ENCODE measurements at regions not wholly inside any gene's neighbourhood (a gene's known extent, or its start where the extent isn't known, plus 50 kb on each side); places are given as distances from the start of the nearest gene placed in this dataset.
"Not testable (repeated sequence)": the region's sequence is repeated elsewhere in the genome, so short reads cannot be mapped to it uniquely, and the experiment has no call there.

DNA sequence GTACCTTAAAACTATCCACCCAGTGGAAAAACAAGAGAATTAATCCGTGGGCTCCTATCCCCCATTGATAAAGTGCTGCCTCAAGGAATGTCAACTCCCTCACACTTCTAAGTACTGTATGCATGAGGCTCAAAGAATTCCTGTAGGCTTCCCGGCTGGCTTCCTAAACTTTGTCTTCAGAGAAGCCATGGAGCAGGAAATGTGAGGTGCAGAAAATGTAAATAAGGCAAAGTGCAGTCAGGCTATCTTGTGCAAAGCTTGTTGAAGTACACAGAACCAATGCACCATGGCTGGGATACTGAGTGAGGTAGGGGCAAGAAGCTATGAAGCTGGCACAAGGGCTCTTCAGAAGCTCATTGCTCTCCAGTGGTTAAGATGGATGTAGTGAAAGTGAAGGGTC lies 611.0 kb downstream of the FSCB start:
- FAIRE-seq (no peak), DNase-seq (ENCODE audit: low spot score in 2 of 2) (no peak)

DNA sequence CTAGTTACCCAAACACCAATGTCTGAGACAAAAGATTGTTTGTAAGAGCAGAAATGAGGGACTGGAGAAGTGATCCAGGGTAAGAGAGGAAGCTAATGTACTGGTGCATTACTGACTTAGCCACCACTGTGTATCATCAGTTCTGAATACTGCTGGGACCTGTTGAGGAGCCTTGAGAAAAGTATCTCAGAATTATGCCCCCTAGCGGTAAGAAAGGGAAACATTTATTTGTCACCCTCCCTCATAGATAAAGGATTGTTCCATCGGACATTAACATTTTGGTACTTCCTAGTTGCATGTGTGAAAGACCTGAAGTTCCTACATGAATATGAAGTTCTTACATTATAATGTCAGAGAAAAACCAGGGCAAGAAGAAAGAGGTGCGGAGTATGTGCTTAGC lies 612.5 kb downstream of the FSCB start:
- no peak for FAIRE-seq

DNA sequence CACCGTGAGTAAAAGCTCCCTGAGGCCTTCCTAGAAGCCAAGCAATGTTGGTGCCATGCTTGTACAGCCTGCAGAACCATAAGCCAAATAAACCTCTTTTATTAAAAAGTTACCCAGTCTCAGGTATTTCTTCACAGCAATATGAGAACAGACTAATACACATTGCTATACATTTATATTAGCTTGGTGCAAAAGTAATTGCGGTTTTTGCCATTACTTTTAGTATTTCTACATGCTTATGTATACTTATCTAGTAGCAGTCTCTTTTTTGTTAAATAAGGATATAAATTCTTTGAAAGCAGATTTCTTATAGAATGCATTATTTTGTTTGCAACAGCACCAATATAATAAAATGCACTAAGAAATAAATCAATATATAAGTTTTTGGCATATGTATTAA lies 619.6 kb downstream of the FSCB start:
- no peak for FAIRE-seq
- no peak for DNase-seq (ENCODE audit: low spot score in 2 of 2)

More for the DNA sequence above, 612.5 kb downstream of the FSCB start:
- DNase-seq (ENCODE audit: low spot score in 2 of 2), result no peak

DNA sequence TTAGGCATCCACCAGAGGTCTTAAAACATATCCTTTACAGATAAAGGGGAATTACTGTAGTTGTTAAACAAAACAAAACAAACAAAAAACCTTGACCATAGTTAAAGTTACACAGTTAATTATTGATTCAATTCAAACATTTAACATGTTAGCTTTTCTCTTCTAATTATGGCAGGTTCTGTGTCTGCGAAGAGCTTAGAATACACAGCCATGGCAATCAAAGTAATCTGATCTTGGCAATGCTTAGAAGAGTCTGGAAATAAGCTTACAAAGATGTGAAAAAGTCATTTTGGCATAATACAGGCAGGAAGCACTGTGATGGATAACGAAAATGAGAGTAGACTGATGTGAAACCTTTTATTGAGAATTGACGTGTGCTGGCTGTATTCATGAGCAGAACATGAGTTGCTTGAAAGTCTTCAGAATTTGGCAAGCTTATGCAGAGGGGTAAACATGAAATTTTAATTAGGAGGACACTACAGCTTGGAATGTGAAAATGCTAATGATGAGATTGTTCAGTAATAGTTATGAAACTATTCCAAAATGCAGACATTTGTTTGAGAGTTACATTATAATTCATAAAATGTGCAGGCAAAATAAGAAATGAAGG lies 629.6 kb downstream of the FSCB start:
- DNase-seq (ENCODE audit: low spot score in 2 of 2), result no peak
- FAIRE-seq, result no peak

DNA sequence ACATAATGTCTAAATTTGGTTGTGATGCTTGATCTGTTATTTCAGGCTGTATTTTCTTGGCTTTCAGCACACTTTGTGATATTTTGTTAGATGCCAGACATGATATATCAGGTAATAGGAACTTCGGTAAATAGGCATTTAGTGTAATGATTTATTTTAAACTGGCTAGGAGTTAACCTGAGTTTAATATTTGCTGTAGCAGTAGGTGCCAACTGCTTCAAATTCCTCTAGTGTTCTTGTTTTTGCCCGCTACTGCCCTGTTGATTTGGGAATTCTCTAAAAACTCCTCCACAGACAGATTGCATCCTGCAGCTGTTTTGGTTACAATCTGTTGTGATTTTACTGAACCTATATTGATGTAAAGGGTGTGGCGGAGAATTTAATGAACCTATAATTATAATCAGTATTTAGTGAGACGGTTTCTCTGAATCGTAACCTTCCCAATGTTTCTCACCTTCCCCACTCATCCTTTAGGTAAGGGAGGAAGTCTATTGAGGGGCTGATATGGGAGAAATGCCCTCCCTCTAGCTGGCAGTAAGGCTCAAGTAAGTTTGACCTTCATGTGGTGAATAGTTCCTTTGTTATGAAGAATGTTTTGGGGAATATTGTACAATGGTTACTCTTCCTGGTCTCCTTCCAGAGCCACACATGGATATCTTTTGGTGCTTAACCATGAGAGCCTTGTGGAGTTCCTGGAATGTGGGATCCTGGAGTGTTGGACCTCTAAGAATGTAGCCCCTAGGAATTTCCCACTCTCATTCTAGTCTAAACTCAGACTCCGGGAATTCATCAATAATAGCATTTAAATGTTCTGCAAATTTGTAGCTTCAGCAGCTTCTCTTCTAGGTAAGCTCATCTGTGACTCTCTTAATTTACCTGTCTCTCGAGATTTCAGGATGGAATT lies 634.1 kb downstream of the FSCB start:
- FAIRE-seq (no peak), DNase-seq (ENCODE audit: low spot score in 2 of 2) (no peak)

DNA sequence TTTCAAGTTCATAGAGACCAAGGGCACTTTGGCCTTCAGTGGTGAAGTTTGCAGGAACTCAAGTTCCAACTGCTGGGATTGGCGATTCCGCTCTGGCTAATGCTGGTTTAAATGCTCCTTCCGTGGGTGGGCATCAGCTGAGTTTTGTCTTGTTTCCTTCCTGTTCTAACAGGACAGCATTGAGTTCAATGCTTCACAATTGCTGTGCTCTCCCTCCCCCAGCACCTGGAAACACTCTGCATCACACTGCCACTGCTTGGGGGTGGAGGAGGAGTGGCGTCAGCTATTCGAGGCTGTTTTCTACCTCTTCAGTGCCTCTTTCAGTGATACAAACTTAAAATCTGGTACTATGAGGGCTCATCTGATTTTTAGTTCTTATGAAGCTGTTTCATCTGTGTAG lies 634.9 kb downstream of the FSCB start:
- no peak for FAIRE-seq
- DNase-seq (ENCODE audit: low spot score in 2 of 2), result no peak

DNA sequence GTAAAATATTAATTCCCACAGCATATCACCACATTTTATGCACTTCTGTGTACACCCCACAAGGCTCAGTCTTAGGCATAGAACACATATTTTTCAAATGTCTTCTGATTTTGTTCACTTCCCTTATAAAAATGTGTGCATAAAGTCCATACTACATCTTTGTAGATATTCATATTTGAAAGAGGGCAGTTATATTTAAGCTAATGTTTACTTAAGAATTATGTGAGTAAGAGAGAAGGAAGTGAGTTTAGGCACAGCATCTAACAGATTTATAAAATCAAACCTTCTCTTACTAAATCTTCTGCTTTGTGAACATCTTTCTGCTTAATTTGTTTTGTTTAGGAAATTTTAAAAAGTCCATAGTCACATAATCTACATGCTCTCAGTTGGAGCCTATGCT lies 648.1 kb downstream of the FSCB start:
- DNase-seq (ENCODE audit: low spot score in 2 of 2) (no peak), FAIRE-seq (no peak)

DNA sequence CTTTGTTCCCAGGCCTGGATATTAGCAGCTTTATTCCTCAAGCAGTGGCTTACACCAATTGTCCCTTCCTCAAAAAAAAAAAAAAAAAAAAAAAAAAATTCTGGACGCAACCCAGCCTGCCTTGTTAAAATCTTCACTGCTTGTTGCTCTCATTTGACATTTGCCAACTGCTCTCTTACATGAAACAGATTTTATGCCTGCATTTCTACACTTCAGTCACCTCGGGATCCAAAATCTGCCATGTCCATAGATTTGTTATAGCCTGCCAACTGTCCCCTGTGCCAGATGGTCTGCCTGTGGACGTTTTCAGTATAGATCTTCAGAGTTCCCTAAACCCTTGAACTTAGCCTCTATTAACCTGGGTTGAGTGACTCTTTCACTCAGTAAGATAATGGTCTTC lies 651.5 kb downstream of the FSCB start:
- no peak for DNase-seq (ENCODE audit: low spot score in 2 of 2)
- no peak for FAIRE-seq

DNA sequence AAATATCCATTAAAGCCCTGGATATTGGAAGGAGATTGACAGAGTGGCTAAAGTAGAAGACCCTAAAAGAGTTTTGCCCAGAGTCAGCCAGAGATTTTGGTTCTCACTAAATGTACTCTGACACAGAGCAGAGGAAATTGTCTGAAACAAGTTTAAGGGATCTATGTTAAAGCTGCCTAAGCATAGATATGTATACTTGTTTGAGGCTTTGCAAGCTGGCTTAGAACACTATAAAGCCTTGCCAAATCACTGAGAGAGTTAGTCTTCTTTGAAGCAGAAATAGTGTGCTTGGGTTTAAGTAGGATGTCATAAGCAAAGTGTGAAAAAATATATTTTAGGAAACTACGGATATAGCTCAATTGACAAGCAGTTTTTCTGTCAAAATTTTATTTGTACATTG lies 653.5 kb downstream of the FSCB start:
- DNase-seq (ENCODE audit: low spot score in 2 of 2) (no peak), FAIRE-seq (no peak)

DNA sequence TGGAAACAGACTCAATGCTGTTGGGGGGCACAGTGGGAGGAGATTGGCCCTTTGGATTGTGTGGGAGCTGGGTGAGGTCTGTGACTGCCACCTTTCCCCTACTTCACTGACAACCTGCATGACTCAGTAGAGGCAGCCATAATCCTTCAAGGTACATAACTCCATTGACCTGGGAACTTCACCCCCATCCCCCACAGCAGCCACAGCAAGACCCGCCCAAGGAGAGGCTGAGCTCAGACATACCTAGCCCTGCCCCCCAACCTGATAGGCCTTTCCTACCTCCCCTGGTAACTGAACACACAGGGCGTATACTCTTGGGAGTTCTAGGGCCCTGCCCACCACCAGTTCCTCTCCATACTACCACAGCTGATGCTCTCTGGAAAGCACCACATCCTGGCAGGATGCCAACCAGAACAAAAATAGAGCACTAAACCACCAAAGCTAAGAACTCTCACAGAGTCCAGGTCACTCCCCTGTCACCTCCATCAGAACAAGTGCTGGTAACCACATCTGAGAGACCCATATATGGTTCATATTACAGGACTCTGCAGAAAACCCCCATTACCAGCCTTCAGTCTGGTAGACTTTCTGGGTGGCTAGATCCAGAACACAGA lies 703.9 kb downstream of the FSCB start:
- FAIRE-seq, result no peak
- DNase-seq (ENCODE audit: low spot score in 2 of 2), result no peak

DNA sequence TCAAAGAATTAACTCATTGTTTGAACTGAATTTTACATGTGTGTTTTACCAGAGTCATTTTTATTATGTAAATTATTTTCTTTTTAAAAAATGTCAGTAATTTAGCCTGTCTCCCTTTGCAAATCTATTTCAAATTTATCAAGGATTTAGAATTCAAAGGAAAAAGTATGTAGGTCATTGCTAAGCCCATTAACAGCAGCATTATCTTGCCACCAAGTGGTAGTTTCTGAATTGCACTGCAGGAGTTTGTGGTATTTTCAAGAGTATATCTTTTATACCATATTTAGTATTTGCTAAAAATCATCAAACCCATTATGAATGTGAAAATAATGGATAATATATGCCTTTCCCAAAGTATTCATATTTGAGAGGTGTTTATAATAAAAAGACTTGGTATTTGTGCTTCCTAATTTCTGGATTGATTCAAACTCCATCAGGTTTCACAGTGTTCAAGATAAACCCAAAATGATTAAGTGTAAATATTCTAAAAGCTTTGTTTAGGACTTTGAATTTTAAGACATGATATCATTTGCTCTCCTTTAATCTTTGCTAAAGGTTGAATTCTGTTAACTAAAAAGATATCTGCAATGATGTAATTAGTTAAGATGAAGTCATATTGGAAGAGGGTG lies 711.4 kb downstream of the FSCB start:
- peak in 1 of 2 donors; percentile 1 for DNase-seq (ENCODE audit: low spot score in 2 of 2)
- peak; percentile 34 for FAIRE-seq

DNA sequence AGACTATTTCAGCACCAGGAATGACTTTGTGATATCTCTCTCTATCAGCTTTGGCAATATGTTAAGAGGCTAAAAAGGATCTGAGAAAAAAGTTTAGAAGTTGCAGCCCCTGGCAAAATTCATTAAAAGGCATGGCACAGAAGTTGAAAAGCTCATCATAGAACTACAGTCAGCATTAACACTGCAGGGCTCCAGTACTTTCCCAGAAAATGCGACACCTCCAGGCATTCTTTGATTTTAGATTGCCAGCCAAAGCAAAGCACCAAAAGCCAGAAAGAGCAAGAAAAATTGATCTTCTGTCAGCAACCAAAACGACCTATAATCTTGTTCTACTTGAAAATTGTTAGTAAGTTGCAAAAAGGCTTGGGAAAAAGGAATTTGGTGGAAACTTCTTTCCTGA lies 713.5 kb downstream of the FSCB start:
- DNase-seq (ENCODE audit: low spot score in 2 of 2) (no peak), FAIRE-seq (no peak)

DNA sequence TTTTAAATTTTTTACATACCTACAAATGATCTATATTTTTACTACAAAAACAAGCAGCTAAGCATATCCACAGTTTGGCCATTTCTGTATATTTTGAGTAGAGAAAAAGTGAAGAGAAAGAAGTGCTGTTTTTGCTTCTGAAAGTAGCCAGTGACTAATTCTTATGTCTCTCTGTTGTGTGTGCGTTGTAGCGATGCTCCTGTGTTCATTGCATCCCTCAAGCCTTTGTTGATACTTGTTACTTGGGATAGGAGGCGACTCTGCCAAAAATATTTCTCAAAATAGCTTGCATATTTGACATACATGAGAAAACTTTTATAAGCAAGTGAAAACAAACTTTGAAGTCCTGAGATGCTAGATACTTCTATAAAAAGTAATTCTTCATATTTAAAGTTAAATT lies 714.1 kb downstream of the FSCB start:
- DNase-seq (ENCODE audit: low spot score in 2 of 2), result no peak
- no peak for FAIRE-seq

DNA sequence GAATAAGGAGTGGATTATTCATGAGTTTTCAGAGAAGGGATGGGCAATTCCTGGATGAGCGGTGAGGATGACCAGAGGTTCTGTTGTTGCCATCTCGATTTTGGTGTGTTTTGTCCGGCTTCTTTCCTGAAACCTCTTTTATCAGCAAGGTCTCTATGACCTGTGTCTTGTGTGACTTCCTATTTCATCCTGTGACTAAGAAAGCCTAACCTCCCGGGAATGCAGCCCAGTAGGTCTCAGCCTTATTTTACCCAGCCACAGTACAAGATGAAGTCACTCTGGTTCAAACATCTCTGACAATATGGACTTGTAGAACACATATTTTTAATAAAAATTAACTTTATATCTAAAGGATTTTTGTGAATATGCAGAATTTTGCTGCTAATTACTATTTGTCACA lies 716.4 kb downstream of the FSCB start:
- no peak for DNase-seq (ENCODE audit: low spot score in 2 of 2)

DNA sequence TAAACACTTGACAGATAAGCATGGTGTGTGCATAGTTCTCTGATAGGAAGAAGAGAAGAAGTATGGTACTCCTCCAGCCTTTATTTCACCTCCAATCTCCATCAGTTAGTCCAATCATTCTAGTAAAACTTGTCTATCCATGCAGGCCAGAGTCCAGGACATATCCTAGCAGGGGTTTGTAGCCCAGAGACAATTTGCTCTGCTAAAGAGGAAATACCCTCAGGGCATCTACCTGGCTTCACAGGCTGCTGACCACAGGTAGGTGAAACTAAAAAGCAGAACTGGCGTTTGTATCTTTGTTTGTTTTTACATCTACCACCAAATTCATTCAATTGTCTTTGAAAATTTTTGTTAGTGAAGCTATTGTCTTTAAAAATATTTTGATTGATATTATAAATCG lies 717.6 kb downstream of the FSCB start:
- DNase-seq (ENCODE audit: low spot score in 2 of 2) (no peak), FAIRE-seq (peak; percentile 21)

More for the DNA sequence above, 716.4 kb downstream of the FSCB start:
- FAIRE-seq, result no peak

DNA sequence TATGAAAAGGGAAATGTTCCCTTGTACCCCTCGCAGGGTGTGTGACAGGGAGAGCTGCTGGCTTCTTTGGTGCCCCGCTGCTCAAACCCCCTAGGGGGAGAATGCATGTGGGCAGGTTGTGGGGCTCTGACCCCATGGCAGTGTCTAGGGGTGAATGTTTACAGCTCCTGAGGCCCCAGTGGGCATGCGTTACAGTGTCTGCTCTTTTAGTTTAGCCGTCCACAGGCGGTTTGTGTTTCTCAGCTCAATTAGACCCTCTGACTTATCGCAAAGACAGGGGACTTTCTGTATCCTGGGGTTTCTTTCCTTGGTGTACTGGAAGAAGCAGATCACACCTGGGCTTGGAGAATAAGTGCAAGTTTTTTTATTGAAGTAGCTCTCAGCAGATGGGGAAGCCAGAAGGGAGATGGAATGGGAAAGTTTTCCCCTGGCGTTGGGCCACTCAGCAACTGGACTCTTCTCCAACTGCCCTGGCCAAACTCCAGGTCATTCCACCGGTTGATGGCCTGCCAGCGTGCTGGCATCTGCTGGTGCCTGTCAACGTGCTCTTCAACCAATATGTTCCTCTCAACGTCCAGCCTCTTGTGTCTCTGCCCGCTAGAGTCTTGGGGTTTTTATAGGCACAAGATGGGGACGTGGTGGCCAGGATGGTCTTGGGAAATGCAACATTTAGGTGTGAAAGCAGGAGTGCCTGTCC lies 720.9 kb downstream of the FSCB start:
- DNase-seq (ENCODE audit: low spot score in 2 of 2) (no peak), FAIRE-seq (no peak)

DNA sequence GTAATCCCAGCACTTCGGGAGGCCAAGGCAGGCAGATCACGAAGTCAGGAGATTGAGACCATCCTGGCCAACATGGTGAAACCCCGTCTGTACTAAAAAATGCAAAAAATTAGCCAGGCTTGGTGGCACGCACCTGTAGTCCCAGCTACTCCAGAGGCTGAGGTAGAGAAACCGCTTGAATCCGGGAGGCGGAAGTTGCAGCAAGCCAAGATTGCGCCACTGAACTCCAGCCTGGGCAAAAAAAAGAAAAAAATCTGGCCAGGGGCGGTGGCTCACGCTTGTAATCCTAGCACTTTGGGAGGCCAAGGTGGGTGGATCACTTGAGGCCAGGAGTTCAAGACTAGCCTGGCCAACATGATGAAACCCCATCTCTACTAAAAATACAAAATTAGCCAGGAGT lies 722.7 kb downstream of the FSCB start:
- FAIRE-seq, result not testable (repeated sequence)

DNA sequence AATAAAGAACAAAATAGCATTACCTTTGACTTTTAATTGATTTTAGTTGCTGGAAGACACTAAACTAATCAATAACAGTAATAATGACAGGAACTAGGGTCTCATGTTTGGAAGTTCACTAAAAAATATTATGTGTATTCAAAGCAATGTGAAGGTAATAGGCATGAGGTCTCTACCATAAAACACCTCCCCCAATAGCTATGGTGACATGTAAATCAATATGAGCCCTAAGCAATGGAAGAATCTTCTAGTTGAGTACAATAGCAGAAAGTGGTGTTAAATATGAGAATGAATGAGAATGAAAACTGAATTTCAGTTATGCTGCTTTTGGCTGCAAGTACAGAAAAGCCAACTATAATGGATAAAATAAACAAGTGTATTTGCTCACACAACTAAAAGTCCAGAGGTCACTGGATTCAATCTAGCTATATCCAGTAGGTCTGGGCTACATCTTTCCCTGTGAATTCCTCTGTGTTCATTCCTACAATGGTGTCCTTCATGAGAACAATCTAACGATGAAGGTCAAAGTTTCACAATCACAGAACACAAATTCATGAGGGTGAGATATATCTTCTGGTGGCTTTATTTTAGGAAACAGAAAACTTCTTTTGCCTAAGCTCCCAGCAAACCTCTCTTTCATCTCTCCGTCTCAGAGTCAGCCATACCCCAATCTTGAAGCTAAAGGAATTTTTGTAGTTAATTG lies 728.0 kb downstream of the FSCB start:
- no peak for FAIRE-seq

More for the DNA sequence above, 722.7 kb downstream of the FSCB start:
- not testable (repeated sequence) for DNase-seq (ENCODE audit: low spot score in 2 of 2)

DNA sequence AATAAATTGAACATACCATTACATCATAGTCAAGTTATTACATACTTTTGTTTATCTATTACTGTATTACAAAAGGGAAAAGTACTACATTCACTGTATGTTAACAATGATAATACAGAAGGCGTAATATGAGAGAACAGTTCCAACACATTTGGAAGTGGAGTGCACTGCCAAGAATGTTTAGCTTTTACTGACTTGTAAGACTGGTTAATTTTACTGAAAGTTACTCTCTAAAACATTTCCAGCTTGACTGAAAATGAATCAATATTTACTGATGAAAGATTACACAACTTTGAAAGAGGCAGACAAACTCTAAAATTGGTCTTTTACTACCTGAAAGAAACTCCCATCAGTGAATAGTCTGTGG lies 728.5 kb downstream of the FSCB start:
- DNase-seq (ENCODE audit: low spot score in 2 of 2) (no peak), FAIRE-seq (no peak)

More for the DNA sequence above, 728.0 kb downstream of the FSCB start:
- DNase-seq (ENCODE audit: low spot score in 2 of 2), result no peak

DNA sequence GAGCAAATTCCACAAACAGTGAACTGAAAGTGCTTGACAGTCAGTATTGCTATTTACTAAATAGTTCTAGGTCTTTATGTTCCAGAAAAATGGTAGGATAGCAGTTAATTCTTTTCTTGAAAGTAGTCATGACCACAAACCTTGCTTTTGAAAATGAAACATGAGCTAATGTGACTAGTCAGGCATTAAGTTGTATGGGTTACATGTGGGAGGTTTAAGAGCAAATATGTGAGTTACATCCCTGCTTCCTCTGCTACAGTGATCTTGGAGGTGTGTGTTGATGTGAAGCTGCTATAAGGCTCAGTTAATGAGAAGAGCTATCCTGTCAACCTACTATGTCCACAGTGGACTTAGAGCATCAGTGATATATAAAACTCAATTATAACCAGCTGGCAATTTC lies 741.6 kb downstream of the FSCB start:
- DNase-seq (ENCODE audit: low spot score in 2 of 2) (no peak), FAIRE-seq (no peak)
